ENCODE measurements at regions not wholly inside any gene's neighbourhood (a gene's known extent, or its start where the extent isn't known, plus 50 kb on each side); places are given as distances from the start of the nearest gene placed in this dataset.

DNA sequence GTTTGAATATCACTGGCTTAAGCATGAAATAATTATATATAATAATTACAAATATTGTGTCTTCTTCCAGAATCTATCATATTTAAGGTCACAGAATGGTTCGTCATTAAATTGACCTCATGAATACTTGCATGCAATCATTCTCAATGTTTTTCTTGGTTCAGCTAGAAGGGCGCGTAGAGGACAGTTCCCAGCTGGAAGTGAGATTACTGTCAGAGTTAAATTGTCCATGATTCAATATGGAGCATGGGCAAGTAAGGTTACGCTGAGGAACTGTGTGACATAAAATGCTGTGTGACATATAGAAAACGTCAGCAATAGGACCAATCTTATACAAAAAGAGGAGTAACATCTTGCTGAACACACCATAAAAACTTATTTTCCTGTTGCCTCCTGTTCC lies 2423.5 kb upstream of the RAG2 start:
- DNase-seq, result no peak
- Histone ChIP-seq H3K27ac (no peak overlapping the region), H3K36me3 (no peaks in the 10 kb centered on the region), H3K27me3 (ENCODE audit: insufficient read depth, low read depth, severe bottlenecking) (no peaks in the 10 kb centered on the region), H3K4me3 (ENCODE audit: low read depth, low read length) (no peak overlapping the region), H3K9me3 (ENCODE audit: severe bottlenecking) (no peaks in the 10 kb centered on the region)
- TF ChIP-seq, protein P1, sequence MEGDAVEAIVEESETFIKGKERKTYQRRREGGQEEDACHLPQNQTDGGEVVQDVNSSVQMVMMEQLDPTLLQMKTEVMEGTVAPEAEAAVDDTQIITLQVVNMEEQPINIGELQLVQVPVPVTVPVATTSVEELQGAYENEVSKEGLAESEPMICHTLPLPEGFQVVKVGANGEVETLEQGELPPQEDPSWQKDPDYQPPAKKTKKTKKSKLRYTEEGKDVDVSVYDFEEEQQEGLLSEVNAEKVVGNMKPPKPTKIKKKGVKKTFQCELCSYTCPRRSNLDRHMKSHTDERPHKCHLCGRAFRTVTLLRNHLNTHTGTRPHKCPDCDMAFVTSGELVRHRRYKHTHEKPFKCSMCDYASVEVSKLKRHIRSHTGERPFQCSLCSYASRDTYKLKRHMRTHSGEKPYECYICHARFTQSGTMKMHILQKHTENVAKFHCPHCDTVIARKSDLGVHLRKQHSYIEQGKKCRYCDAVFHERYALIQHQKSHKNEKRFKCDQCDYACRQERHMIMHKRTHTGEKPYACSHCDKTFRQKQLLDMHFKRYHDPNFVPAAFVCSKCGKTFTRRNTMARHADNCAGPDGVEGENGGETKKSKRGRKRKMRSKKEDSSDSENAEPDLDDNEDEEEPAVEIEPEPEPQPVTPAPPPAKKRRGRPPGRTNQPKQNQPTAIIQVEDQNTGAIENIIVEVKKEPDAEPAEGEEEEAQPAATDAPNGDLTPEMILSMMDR (IDR thresholded peaks at IDR 0.05; ENCODE audit: low read depth, low read length), result no peak

- Histone ChIP-seq H3K27ac (no peak overlapping the region), H3K36me3 (no peaks in the 10 kb centered on the region), H3K27me3 (ENCODE audit: insufficient read depth, low read depth, severe bottlenecking) (no peaks in the 10 kb centered on the region), H3K9me3 (ENCODE audit: severe bottlenecking) (no peaks in the 10 kb centered on the region), H3K4me3 (ENCODE audit: low read depth, low read length) (no peak overlapping the region)
- TF ChIP-seq, protein P1 (IDR thresholded peaks at IDR 0.05; ENCODE audit: low read depth, low read length), result no peak
- DNase-seq, result no peak
Observed at GRCh38 chr11:39011797-39012196, 2413.8 kb upstream of the RAG2 start.

DNA sequence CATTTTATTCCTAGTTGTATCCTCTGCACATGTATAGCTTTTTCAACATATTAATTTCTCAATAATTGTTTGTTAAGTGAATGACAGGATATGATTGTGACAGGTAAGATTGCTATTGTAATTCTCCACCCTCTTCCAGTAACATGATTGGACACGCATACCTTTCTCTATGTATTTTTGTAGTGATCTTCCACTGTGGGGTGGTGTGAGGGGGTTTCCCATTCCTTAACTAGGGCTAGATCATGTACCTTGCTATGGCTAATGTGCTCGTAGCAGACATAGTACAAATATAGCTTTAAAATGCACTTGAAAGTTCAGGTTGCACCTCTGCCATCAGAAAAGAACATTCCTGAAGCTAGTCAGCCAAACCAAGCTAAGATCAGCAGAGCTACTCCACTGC lies 2392.8 kb upstream of the RAG2 start:
- TF ChIP-seq, protein P1 (IDR thresholded peaks at IDR 0.05; ENCODE audit: low read depth, low read length), result no peak
- Histone ChIP-seq H3K9me3 (ENCODE audit: severe bottlenecking) (no peaks in the 10 kb centered on the region), H3K27ac (no peak overlapping the region), H3K27me3 (ENCODE audit: insufficient read depth, low read depth, severe bottlenecking) (no peaks in the 10 kb centered on the region), H3K36me3 (no peaks in the 10 kb centered on the region), H3K4me3 (ENCODE audit: low read depth, low read length) (no peak overlapping the region)
- no peak for DNase-seq

DNA sequence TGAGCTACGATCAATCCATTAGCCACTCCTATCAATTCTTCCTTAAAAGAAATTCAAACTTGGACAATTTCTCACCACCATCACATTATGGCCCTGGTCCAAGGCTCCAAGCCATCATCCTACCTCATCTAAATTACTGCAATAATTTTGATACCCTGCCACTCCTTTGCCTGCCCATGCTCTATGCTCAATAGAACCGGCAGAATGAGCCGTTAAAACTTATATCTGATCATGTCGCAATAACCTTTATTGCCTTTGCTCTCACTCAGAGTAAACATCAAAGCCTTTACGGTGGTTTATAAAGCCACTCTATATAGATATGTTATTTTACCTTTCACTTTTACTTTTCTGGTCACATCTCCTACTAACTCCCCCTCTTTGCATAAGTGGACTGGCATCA lies 2392.1 kb upstream of the RAG2 start:
- no peak for DNase-seq
- Histone ChIP-seq H3K27ac (no peak overlapping the region), H3K4me3 (ENCODE audit: low read depth, low read length) (no peak overlapping the region), H3K27me3 (ENCODE audit: insufficient read depth, low read depth, severe bottlenecking) (no peaks in the 10 kb centered on the region), H3K36me3 (no peaks in the 10 kb centered on the region), H3K9me3 (ENCODE audit: severe bottlenecking) (no peaks in the 10 kb centered on the region)
- TF ChIP-seq, protein P1 (IDR thresholded peaks at IDR 0.05; ENCODE audit: low read depth, low read length), result no peak

- no peak for DNase-seq
- Histone ChIP-seq H3K36me3 (no peaks in the 10 kb centered on the region), H3K4me3 (ENCODE audit: low read depth, low read length) (no peak overlapping the region), H3K27ac (no peak overlapping the region), H3K27me3 (ENCODE audit: insufficient read depth, low read depth, severe bottlenecking) (no peaks in the 10 kb centered on the region), H3K9me3 (ENCODE audit: severe bottlenecking) (no peaks in the 10 kb centered on the region)
- TF ChIP-seq, protein P1 (IDR thresholded peaks at IDR 0.05; ENCODE audit: low read depth, low read length), result no peak
Observed at GRCh38 chr11:38988908-38989307, 2390.9 kb upstream of the RAG2 start.

GRCh38 chr11:38972220-38972619 lies 2374.2 kb upstream of the RAG2 start:
- Histone ChIP-seq H3K4me3 (ENCODE audit: low read depth, low read length) (no peak overlapping the region), H3K27me3 (ENCODE audit: insufficient read depth, low read depth, severe bottlenecking) (no peaks in the 10 kb centered on the region), H3K9me3 (ENCODE audit: severe bottlenecking) (no peaks in the 10 kb centered on the region), H3K36me3 (no peaks in the 10 kb centered on the region), H3K27ac (no peak overlapping the region)
- TF ChIP-seq, protein P1 (IDR thresholded peaks at IDR 0.05; ENCODE audit: low read depth, low read length), result no peak
- DNase-seq, result no peak
